SK-N-SH treated with all-trans-retinoic acid at 6 μM for 48 hours (cell line): ENCODE measurements at regions not wholly inside any gene's neighbourhood (a gene's known extent, or its start where the extent isn't known, plus 50 kb on each side); places are given as distances from the start of the nearest gene placed in this dataset.

ENCODE experiments used
- BACH2 ChIP-seq: fragments of 250-450 bp; sonication (Bioruptor Pico); IDR thresholded peaks from 2 replicates; pipeline ENCODE4 v1.9.0; 2021; ENCODE audit warnings: mild to moderate bottlenecking, borderline replicate concordance
- ESRRG ChIP-seq: fragments of 250-450 bp; sonication (Bioruptor Pico); IDR thresholded peaks from 2 replicates; pipeline ENCODE4 v1.6.1; 2021; ENCODE audit warnings: mild to moderate bottlenecking
- GLIS3 ChIP-seq: fragments of 250-450 bp; sonication (Bioruptor Pico); IDR thresholded peaks from 2 replicates; pipeline ENCODE4 v1.5.0; 2020; ENCODE audit warnings: mild to moderate bottlenecking, moderate library complexity
- PPARA ChIP-seq: fragments of 250-450 bp; sonication (Bioruptor Pico); IDR thresholded peaks from 2 replicates; pipeline ENCODE4 v1.5.0; 2020; ENCODE audit warnings: mild to moderate bottlenecking, borderline replicate concordance
- RARB ChIP-seq: fragments of 250-450 bp; sonication (Bioruptor Pico); IDR thresholded peaks from 2 replicates; pipeline ENCODE4 v1.8.0; 2021; ENCODE audit warnings: mild to moderate bottlenecking, moderate library complexity
- ZC3H10 ChIP-seq: fragments of 250-450 bp; sonication (Bioruptor Pico); IDR thresholded peaks from 2 replicates; pipeline ENCODE4 v1.5.1; 2021; ENCODE audit warnings: mild to moderate bottlenecking, moderate library complexity
- ZFP3 ChIP-seq: fragments of 250-450 bp; sonication (Bioruptor Pico); IDR thresholded peaks from 2 replicates; pipeline ENCODE4 v1.5.0; 2020; ENCODE audit warnings: mild to moderate bottlenecking, moderate library complexity
- ZFP30 ChIP-seq: fragments of 450-650 bp; formaldehyde crosslinking; IDR thresholded peaks from 2 replicates; pipeline ENCODE4 v1.5.0; 2022; ENCODE audit warnings: mild to moderate bottlenecking, moderate library complexity
- ZNF70 ChIP-seq: fragments of 450-650 bp; formaldehyde crosslinking; IDR thresholded peaks from 2 replicates; pipeline ENCODE4 v1.5.0; 2020; ENCODE audit warnings: mild to moderate bottlenecking, moderate library complexity
- TF ChIP-seq, protein P1 (sequence below): fragments of 250-450 bp; sonication (Bioruptor Pico); IDR thresholded peaks from 2 replicates; pipeline ENCODE4 v1.5.1; 2021; ENCODE audit warnings: mild to moderate bottlenecking, moderate library complexity
- TF ChIP-seq, protein P2 (sequence below): fragments of 250-450 bp; sonication (Bioruptor Pico); IDR thresholded peaks from 2 replicates; pipeline ENCODE4 v1.8.0; 2020; ENCODE audit warnings: mild to moderate bottlenecking, moderate library complexity, borderline replicate concordance
- TF ChIP-seq, protein P3 (sequence below): fragments of 250-450 bp; sonication (Bioruptor Pico); IDR thresholded peaks from 2 replicates; pipeline ENCODE4 v1.8.0; 2021; ENCODE audit warnings: low read depth, mild to moderate bottlenecking, moderate library complexity, borderline replicate concordance
- TF ChIP-seq, protein P4 (sequence below): fragments of 250-450 bp; sonication (Bioruptor Pico); IDR thresholded peaks from 2 replicates; pipeline ENCODE4 v1.5.1; 2020; ENCODE audit warnings: low read depth, mild to moderate bottlenecking, moderate library complexity

DNA sequence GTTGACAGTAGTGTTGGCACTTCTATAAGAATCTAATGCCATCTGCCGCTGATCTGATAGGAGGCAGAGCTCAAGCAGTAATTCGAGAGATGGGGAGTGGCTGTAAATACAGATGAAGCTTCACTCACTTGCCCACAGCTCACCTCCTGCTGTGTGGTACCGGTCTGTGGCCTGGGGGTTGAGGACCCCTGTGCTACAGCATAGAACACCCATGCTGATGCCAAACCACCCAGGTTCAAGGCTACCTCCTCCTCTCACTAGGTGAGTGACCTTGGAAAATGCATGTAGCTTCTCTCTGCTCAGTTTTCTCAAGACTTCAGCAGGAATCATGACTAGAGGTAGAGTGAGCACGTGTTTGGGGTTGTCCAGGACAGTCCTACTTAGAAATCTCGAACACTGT, 263.4 kb downstream of the SH3BP4 start:
- TF ChIP-seq PPARA (CRISPR knock-in tag): no peak
- TF ChIP-seq BACH2: no peak
- no peak for TF ChIP-seq ZC3H10 (CRISPR knock-in tag)
- TF ChIP-seq ZFP30 (CRISPR knock-in tag): no peak
- no peak for TF ChIP-seq GLIS3
- TF ChIP-seq ZNF70 (CRISPR knock-in tag): no peak
- no peak for TF ChIP-seq ESRRG (CRISPR knock-in tag)
- no peak for TF ChIP-seq RARB (CRISPR knock-in tag)
- TF ChIP-seq, protein P1, sequence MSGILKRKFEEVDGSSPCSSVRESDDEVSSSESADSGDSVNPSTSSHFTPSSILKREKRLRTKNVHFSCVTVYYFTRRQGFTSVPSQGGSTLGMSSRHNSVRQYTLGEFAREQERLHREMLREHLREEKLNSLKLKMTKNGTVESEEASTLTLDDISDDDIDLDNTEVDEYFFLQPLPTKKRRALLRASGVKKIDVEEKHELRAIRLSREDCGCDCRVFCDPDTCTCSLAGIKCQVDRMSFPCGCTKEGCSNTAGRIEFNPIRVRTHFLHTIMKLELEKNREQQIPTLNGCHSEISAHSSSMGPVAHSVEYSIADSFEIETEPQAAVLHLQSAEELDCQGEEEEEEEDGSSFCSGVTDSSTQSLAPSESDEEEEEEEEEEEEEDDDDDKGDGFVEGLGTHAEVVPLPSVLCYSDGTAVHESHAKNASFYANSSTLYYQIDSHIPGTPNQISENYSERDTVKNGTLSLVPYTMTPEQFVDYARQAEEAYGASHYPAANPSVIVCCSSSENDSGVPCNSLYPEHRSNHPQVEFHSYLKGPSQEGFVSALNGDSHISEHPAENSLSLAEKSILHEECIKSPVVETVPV: no peak
- TF ChIP-seq, protein P2, sequence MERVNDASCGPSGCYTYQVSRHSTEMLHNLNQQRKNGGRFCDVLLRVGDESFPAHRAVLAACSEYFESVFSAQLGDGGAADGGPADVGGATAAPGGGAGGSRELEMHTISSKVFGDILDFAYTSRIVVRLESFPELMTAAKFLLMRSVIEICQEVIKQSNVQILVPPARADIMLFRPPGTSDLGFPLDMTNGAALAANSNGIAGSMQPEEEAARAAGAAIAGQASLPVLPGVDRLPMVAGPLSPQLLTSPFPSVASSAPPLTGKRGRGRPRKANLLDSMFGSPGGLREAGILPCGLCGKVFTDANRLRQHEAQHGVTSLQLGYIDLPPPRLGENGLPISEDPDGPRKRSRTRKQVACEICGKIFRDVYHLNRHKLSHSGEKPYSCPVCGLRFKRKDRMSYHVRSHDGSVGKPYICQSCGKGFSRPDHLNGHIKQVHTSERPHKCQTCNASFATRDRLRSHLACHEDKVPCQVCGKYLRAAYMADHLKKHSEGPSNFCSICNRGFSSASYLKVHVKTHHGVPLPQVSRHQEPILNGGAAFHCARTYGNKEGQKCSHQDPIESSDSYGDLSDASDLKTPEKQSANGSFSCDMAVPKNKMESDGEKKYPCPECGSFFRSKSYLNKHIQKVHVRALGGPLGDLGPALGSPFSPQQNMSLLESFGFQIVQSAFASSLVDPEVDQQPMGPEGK (CRISPR knock-in tag): no peak
- no peak for TF ChIP-seq ZFP3
- TF ChIP-seq, protein P3, sequence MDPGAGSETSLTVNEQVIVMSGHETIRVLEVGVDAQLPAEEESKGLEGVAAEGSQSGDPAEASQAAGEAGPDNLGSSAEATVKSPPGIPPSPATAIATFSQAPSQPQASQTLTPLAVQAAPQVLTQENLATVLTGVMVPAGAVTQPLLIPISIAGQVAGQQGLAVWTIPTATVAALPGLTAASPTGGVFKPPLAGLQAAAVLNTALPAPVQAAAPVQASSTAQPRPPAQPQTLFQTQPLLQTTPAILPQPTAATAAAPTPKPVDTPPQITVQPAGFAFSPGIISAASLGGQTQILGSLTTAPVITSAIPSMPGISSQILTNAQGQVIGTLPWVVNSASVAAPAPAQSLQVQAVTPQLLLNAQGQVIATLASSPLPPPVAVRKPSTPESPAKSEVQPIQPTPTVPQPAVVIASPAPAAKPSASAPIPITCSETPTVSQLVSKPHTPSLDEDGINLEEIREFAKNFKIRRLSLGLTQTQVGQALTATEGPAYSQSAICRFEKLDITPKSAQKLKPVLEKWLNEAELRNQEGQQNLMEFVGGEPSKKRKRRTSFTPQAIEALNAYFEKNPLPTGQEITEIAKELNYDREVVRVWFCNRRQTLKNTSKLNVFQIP: no peak
- TF ChIP-seq, protein P4, sequence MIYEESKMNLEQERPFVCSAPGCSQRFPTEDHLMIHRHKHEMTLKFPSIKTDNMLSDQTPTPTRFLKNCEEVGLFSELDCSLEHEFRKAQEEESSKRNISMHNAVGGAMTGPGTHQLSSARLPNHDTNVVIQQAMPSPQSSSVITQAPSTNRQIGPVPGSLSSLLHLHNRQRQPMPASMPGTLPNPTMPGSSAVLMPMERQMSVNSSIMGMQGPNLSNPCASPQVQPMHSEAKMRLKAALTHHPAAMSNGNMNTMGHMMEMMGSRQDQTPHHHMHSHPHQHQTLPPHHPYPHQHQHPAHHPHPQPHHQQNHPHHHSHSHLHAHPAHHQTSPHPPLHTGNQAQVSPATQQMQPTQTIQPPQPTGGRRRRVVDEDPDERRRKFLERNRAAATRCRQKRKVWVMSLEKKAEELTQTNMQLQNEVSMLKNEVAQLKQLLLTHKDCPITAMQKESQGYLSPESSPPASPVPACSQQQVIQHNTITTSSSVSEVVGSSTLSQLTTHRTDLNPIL (CRISPR knock-in tag): no peak
